ENCODE measurements at regions not wholly inside any gene's neighbourhood (a gene's known extent, or its start where the extent isn't known, plus 50 kb on each side); places are given as distances from the start of the nearest gene placed in this dataset.

GRCh38 chr12:59929110-59929509 is 333.3 kb downstream of the SLC16A7 start:
- peak in 1 of 2 experiments; percentile 45 for DNase-seq

- DNase-seq, result no peak
These were observed 338.7 kb downstream of the SLC16A7 start for GRCh38 chr12:59934486-59934885.

- no peak for DNase-seq
These were observed 340.7 kb downstream of the SLC16A7 start for GRCh38 chr12:59936534-59936933.

DNA sequence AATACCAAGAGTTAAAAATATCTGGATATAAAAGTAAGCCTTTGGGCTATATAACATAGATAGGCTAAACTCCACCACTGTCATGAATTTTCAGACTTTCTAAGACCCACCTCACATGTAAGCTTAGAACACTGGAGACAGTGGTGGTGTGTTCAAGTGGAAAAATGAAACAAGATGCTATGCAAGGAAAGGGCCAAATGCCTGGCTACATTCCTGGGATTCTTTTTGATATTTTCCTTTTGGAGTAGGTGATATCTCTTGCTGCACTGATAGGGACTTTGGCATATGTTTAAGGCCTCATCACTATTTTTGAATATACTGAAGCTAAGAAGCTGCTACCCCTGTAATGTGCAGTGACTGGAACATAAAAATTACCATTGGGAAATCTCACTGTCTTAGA is 341.3 kb downstream of the SLC16A7 start:
- no peak for DNase-seq

- no peak for DNase-seq
These were observed 342.5 kb downstream of the SLC16A7 start for GRCh38 chr12:59938190-59938962.

DNA sequence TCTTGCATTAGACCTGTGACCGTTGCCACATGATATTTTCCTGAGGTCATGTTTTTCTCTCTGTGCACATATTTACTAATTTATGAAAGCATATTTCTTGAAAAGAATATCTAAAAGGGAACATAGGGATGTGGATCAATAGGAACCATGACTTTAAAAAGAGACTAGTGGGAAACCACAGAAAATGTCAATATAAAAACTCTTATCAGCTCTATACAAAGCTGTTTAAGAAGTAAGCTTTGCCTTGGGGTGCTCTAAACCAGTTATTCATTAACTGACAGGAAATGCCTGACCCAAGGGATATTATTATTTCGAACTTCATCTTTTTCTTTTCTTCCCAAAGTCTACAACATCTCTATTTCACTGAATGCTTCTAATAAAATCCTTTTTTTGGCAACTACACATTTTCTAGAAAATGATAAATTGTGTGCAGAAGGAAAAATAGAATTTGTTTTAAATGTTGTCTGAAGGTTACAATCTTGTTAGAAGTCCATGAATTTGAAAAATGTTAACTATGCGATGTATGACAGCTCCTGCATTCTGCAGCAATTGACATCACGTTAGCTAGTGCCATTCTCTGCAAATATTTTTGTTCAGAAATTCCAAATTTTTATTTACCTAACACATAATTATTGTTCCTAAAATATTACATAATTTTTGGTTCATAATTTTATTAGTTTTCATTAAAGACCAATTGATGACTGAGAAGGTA is 345.0 kb downstream of the SLC16A7 start:
- DNase-seq, result no peak

DNA sequence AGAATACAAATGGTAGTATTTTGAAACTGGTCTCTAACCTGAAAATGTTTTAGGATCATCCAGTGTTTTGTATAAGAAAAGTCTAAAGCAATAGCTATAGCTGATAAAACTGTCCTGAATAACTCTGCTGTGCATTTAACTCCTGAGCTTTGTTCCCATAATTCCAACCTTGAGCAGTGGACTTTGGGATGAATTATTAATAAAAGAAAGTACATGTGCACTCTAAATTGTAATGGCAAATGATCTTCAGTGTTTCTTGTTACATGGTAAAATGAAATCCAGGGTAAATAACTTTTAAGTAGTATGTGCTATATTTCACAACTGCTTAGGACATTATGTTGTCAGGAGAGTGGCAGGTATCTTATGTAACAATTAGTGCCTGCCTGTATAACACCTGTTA is 345.6 kb downstream of the SLC16A7 start:
- no peak for DNase-seq

DNA sequence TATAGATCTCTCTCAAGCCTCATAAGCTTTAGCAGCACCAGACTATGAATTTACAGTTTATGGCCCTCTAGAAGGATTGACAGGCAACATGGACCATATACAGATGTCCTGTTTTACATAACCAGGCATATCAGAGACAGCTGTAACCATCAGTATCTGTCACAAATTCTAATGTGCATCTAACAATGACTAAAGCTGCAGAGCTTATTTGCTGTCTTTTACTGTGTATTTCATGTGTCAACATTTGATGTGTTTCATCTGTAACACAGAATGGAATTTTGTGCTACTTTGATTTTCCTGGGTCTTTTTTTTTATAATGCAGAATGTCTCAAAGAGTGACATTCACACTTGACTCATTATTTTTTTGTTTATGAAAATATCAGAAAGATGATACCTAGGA is 348.3 kb downstream of the SLC16A7 start:
- no peak for DNase-seq

GRCh38 chr12:59946635-59947034 is 350.8 kb downstream of the SLC16A7 start:
- DNase-seq, result no peak

DNA sequence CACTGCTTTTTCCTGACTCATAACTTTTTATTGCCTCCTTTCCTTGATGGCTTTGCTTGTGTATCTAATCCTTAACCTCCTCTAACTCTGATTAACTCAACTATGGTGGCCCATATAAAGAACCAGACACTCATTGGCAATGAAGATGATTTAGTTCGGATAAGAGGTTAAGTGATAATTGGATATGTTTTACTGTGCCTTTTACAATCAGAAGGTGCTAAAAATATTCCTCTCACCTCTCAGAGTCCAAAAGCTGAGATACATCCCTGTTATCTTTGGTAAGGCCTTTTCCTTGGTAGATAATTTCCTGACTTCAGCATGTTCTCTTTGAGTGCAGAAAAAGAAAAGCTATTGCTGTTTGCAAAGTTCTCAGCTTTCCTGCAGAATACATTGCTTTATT is 367.7 kb downstream of the SLC16A7 start:
- DNase-seq, result no peak

- peak in 1 of 2 experiments; percentile 64 for DNase-seq
These were observed 377.1 kb downstream of the SLC16A7 start for GRCh38 chr12:59972905-59973304.

DNA sequence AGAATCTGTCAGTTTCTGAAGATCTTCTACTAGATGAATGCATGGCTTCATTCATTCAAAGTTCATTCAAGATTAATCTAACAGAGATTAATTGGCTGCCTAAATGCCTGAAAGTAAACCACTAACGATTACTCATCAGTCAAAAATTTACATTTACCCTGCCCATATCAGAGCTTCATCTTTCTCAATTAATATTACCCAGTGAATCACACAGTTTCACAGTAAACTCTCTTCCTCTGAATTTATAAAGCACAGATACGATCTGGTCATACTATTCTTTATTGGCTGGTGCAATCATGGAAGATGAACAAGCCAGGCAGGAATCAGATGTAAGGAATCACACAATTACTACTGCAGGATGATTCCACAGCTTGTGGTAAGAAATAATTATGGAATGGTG is 377.7 kb downstream of the SLC16A7 start:
- peak in 1 of 2 experiments; percentile 52 for DNase-seq

- DNase-seq, result no peak
These were observed 381.9 kb downstream of the SLC16A7 start for GRCh38 chr12:59977779-59978178.

DNA sequence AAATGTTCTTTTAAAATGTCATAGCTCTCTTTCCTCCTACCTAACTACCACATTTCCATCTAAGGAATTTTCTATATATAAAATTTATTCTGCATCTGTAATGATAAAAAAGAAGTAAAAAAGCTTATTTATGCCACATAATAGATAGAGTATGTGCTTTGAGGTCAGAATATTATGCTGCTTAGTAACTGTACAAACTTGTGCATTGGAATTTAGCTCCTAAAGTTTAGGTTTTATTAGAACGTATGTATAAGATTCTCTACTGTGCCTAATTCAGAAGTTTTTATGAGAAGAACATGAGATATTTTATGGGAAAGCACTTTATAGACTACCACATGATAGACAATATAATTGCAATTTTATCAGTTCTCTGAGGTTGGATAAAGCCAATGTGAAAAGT is 384.6 kb downstream of the SLC16A7 start:
- DNase-seq, result no peak

DNA sequence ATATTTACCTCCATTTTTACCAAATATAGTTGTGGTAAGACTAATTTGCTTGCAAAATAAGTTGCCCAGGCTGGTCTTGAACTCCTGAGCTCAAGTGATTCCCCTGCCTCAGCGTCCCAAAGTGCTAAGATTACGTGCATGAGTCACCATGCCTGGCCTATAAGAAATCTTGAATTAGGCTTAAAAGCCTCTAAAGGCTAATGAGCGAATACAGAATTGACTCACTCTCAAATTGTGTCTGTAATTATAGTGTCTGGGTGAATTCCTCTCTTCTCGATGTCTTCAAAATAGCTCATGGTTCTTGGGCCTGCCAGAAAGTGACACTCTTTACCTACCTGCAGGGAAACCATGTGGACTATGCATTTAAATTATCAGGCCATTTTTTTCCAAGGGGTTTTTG is 403.5 kb downstream of the SLC16A7 start:
- DNase-seq, result no peak

- DNase-seq, result no peak
These were observed 414.7 kb downstream of the SLC16A7 start for GRCh38 chr12:60010486-60010885.

DNA sequence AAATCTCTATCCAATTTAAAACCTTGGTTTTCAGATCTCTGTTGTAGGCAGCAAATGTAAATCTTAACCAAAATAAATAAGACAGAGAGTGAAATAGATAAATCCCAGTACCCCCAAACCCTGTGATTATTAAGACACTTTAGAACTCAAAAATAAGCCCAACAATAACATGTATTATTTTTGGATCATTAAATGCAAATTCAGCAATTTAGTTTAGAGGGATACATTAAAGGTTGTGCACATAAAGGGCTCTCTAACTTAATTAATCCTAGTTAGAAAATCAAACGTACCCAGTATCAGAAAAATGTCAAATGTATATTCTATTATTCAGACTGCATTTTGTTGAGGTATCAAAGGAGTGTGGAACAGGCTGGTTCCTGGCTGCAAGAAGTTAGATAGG is 416.8 kb downstream of the SLC16A7 start:
- DNase-seq, result no peak

DNA sequence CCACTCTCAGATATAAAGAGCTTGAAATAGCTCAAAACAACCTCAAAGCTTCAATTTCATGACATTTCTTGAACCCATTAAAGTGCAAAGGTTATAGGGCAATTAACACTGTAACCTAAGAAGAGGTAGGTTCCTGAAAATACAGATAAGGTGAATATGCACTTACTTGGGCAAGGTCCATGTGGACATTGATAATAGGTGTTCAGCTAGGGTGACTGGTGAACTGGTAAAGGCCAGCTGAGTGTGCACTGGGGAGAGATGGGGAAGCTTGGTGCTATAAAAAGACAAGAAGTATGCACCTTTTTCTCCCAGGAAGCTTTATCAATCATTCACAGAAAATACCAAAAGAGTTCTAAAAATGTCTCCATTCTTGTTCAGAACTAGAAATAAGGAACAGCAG is 418.6 kb downstream of the SLC16A7 start:
- DNase-seq, result no peak

DNA sequence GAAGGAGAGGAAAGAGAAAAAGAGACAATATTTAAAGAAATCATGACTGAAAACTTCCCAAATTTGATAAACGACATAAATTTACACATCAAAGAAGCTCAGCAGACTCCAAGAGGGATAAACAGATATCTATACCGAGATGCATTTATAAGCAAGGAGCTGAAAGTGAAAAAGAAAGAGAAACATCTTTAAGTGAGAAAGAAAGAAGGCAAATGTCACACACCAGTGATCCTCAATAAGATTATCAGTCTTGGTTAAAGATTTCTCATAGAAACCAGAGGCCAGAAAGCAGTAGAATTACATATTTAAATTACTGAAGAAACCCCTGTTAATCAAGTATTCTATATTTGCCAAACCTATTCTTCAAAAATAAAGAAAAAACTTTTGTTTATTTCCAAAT is 424.2 kb downstream of the SLC16A7 start:
- DNase-seq, result no peak

DNA sequence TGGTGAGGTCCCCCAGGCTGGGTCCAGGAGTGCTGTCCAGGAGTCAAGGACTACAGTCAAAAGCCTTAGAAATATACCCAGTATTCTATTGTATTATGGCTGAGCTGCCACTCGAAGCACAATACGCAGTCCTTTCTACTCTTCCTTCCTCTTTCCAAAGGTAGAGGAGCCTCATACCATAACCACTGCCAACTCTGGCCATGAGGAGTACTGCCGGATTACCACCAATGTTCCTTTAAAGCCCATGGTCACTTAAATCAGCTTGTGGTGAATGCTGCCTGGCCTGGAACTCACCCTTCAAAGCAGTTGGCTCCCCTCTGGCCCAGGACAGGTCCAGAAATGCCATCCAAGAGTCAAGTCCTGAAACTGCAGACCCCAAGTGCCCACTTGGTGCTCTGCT is 425.4 kb downstream of the SLC16A7 start:
- DNase-seq, result no peak

GRCh38 chr12:60027266-60027665 is 431.4 kb downstream of the SLC16A7 start:
- DNase-seq, result no peak

GRCh38 chr12:60034147-60034546 is 438.3 kb downstream of the SLC16A7 start:
- no peak for DNase-seq

DNA sequence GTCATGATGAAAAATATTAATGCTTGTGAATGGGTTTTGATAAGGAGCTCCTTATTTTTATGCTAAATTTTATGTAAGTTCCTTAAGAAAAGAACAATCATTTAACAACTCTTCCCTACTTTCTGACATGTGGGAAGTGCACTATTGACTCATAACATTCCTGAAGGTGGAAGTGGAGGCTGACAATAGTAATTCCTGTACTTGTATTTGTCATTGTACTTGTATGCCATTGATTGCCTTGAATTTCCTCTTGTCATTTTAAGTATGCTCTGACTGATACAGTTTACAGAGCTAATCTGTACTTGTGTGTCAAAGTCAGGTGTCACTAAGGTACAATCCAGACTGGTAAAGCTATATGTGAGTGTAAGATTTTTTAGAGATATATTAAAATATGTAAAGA is 440.0 kb downstream of the SLC16A7 start:
- DNase-seq, result peak in 1 of 2 experiments; percentile 40

GRCh38 chr12:60042835-60043234 is 447.0 kb downstream of the SLC16A7 start:
- DNase-seq, result no peak

DNA sequence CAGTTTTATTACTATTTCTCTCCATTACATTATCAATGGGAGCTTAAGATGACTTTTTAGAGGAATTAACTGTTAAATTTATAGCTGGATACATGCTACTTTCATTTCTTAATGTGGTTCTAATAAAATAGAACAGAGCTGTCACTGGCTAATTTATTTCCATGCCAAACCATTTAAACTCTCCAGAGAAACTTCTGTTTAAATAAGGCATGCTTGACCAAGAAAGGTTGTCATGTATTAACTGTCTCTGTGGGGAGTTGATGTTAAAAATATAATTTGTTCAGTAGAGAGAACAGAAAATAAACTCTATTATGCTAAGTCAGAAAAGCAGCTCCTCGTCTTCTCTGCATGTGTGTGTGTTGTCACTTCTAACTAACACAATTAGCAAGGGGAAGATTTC is 447.4 kb downstream of the SLC16A7 start:
- DNase-seq, result no peak

Measured in SW 1271 (cell line).